ENCODE measurements at regions not wholly inside any gene's neighbourhood (a gene's known extent, or its start where the extent isn't known, plus 50 kb on each side); places are given as distances from the start of the nearest gene placed in this dataset.

- DNase-seq, result no peak
Observed at GRCh38 chr10:4373098-4373497, 452.9 kb upstream of the AKR1E2 start.

GRCh38 chr10:4372601-4373000 lies 453.4 kb upstream of the AKR1E2 start:
- DNase-seq, result no peak

GRCh38 chr10:4371691-4372295 lies 454.2 kb upstream of the AKR1E2 start:
- DNase-seq, result no peak

- DNase-seq, result no peak
Observed at GRCh38 chr10:4370376-4370775, 455.6 kb upstream of the AKR1E2 start.

- DNase-seq, result no peak
Observed at GRCh38 chr10:4361581-4361980, 464.4 kb upstream of the AKR1E2 start.

GRCh38 chr10:4359003-4359402 lies 467.0 kb upstream of the AKR1E2 start:
- DNase-seq, result no peak

- no peak for DNase-seq
Observed at GRCh38 chr10:4357911-4358310, 468.1 kb upstream of the AKR1E2 start.

- no peak for DNase-seq
Observed at GRCh38 chr10:4355350-4355749, 470.7 kb upstream of the AKR1E2 start.

GRCh38 chr10:4354382-4354812 lies 471.6 kb upstream of the AKR1E2 start:
- DNase-seq, result no peak

GRCh38 chr10:4353964-4354363 lies 472.0 kb upstream of the AKR1E2 start:
- no peak for DNase-seq

GRCh38 chr10:4353059-4353655 lies 472.9 kb upstream of the AKR1E2 start:
- DNase-seq, result no peak

- DNase-seq, result no peak
Observed at GRCh38 chr10:4352414-4352961, 473.5 kb upstream of the AKR1E2 start.

- no peak for DNase-seq
Observed at GRCh38 chr10:4351723-4352413, 474.1 kb upstream of the AKR1E2 start.

GRCh38 chr10:4347397-4347796 lies 478.6 kb upstream of the AKR1E2 start:
- DNase-seq, result no peak

GRCh38 chr10:4345877-4346646 lies 479.9 kb upstream of the AKR1E2 start:
- no peak for DNase-seq

- peak; percentile 59 for DNase-seq
Observed at GRCh38 chr10:4344492-4344994, 481.5 kb upstream of the AKR1E2 start.

GRCh38 chr10:4343873-4344272 lies 482.1 kb upstream of the AKR1E2 start:
- no peak for DNase-seq

- no peak for DNase-seq
Observed at GRCh38 chr10:4343091-4343490, 482.9 kb upstream of the AKR1E2 start.

GRCh38 chr10:4338768-4339167 lies 487.2 kb upstream of the AKR1E2 start:
- no peak for DNase-seq

GRCh38 chr10:4337563-4337962 lies 488.4 kb upstream of the AKR1E2 start:
- no peak for DNase-seq

- DNase-seq, result no peak
Observed at GRCh38 chr10:4334871-4335270, 491.1 kb upstream of the AKR1E2 start.

GRCh38 chr10:4334015-4334414 lies 492.0 kb upstream of the AKR1E2 start:
- no peak for DNase-seq

- no peak for DNase-seq
Observed at GRCh38 chr10:4333459-4333894, 492.5 kb upstream of the AKR1E2 start.

Data from stimulated activated CD8-positive, alpha-beta memory T cell treated with anti-CD3 and anti-CD28 coated beads, Interleukin-4, amount 100 ng/mL, for 48 hours (primary cell).